ENCODE measurements at regions not wholly inside any gene's neighbourhood (a gene's known extent, or its start where the extent isn't known, plus 50 kb on each side); places are given as distances from the start of the nearest gene placed in this dataset.
"Not testable (repeated sequence)": the region's sequence is repeated elsewhere in the genome, so short reads cannot be mapped to it uniquely, and the experiment has no call there.

DNA sequence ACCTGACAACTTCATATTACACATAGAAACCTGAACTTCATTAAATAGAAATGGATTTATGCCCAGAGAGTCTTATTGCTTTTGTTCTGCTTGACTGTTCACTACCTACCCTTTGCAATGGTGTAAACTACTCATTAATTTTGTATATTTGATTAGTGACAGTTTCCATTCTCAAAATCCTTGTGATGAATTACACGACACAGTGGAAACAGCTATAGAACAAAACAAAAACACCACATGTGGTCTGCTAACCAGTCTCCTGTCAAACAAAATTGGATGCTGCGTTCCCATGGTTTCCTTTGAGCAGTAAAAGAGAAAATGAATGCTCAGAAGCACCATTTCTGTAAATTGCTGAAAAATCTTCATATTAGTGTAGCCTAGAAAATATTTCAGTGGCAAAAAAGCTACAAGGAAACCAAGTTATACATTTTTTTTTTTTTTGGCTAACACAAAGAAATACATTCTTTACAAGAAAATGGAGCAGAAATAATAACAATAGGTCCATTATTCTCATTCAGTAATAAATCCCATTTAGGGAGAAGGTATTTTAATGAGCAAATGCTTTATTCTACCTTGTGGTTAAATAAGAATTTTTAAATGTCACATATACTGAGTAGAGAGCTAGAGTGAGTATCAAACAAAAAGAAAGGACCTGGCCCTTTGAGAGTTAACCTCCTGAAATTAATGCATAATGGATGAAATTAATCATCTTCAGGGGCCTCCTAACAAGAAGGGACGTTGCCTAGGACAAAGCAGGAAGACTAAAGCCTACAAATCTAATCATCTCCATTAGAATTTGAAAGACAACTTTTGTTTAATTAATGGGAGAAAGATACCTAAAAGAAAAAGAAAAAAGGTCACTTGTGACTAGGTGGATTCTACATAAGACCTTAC is 355.1 kb upstream of the ZC3H15 start:
- no peak for ATAC-seq
- no peak overlapping the region for H3K27ac Mint-ChIP-seq
- no peaks in the 10 kb centered on the region for H3K27me3 Mint-ChIP-seq
- no peaks in the 10 kb centered on the region for H3K36me3 Mint-ChIP-seq (ENCODE audit: low read depth)
- no peaks in the 10 kb centered on the region for H3K4me1 Mint-ChIP-seq
- no peaks in the 10 kb centered on the region for H3K9me3 Mint-ChIP-seq
- DNase-seq, result no peak
- no peak overlapping the region for H3K4me3 Mint-ChIP-seq

DNA sequence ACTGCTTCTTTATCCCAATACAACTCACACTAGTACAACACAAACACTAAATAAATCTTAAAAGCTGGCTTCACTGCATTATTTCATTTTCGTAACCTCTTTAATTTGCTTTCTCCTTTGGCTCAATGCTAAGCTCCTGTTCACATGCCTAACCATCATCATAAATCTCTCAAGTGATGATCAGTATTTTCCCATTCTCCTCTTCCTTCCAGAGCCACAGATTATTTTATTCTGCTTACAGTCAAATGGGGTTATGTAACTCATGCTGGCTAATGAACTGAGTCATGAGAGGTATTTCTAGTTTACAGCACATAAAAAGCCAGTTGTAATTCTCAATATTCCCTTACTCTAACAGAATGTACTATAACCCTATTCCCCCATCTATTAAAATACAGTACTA is 350.4 kb upstream of the ZC3H15 start:
- no peaks in the 10 kb centered on the region for H3K36me3 Mint-ChIP-seq (ENCODE audit: low read depth)

DNA sequence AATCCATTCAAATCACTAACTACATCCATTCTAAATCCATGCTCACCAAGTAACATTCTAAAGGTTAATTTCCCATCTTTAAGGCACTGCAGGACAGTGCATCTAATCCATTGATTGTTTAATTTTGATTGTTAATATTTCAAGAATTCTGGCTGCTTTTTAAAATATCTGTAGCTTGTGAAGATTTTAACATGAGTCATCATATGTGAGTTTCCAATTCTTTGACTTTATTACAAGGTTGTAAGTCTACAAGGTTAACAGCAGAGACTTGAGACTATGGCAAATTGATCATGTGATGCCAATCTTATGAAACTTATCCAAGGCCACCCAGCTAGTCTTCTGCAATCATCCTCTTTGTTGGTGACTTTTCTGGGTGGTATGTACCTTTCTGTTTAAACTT is 349.2 kb upstream of the ZC3H15 start:
- ATAC-seq, result no peak
- H3K4me3 Mint-ChIP-seq, result no peak overlapping the region
- H3K27ac Mint-ChIP-seq, result no peak overlapping the region
- no peaks in the 10 kb centered on the region for H3K4me1 Mint-ChIP-seq
- no peaks in the 10 kb centered on the region for H3K27me3 Mint-ChIP-seq
- DNase-seq, result no peak
- no peaks in the 10 kb centered on the region for H3K36me3 Mint-ChIP-seq (ENCODE audit: low read depth)
- no peaks in the 10 kb centered on the region for H3K9me3 Mint-ChIP-seq

More for the DNA sequence above, 350.4 kb upstream of the ZC3H15 start:
- ATAC-seq (no peak), DNase-seq (no peak)
- Mint-ChIP-seq H3K27me3 (no peaks in the 10 kb centered on the region), H3K4me3 (no peak overlapping the region), H3K4me1 (no peaks in the 10 kb centered on the region), H3K9me3 (no peaks in the 10 kb centered on the region), H3K27ac (no peak overlapping the region)

- H3K4me1 Mint-ChIP-seq, result no peaks in the 10 kb centered on the region
- H3K9me3 Mint-ChIP-seq, result no peaks in the 10 kb centered on the region
- H3K36me3 Mint-ChIP-seq (ENCODE audit: low read depth), result no peaks in the 10 kb centered on the region
- no peaks in the 10 kb centered on the region for H3K27me3 Mint-ChIP-seq
- no peak for DNase-seq
- no peak overlapping the region for H3K4me3 Mint-ChIP-seq
- no peak for ATAC-seq
- H3K27ac Mint-ChIP-seq, result no peak overlapping the region
Measured at GRCh38 chr2:186138845-186139244, 347.2 kb upstream of the ZC3H15 start.

DNA sequence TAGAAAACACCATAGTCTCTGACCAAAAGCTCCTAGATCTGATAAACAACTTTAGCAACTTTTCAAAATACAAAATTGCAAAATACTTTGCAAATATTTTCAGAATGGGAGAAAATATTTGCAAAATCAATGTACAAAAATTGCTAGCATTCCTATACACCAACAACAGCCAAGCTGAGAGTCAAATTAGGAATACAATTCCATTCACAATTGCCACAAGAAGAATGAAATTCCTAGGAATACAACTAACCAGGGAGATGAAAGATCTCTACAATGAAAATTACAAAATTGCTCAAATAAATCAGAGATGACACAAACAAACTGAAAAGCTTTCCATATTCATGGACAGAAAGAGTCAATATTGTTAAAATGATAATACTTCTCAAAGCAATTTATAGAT is 327.0 kb upstream of the ZC3H15 start:
- Mint-ChIP-seq H3K36me3 (ENCODE audit: low read depth) (peaks cover 19% of the 10 kb centered on the region), H3K9me3 (peaks cover 37% of the 10 kb centered on the region), H3K4me1 (no peaks in the 10 kb centered on the region), H3K4me3 (no peak overlapping the region), H3K27ac (no peak overlapping the region), H3K27me3 (no peaks in the 10 kb centered on the region)
- ATAC-seq (no peak), DNase-seq (no peak)

DNA sequence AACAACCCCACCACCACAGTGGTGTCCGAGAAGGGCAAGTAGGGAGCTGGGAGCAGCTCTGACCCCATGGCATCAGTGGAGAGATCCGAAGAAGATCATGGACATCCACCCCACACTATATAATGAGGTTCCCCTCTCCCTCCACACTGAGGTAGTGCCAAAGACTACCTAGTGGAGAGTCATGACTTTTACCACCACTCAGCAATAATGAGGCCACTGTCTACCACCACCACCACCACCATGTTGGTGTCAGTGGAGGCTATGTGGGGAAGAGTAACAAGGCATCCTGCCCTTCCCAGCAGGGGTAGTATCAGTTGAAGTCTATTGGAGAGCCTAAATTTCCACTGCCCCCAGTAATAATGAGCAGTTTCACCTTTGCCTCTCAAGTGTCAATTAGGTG is 321.7 kb upstream of the ZC3H15 start:
- ATAC-seq (no peak), DNase-seq (no peak)
- H3K9me3 Mint-ChIP-seq, result peaks cover 24% of the 10 kb centered on the region
- H3K27ac Mint-ChIP-seq, result no peak overlapping the region
- no peaks in the 10 kb centered on the region for H3K4me1 Mint-ChIP-seq
- no peaks in the 10 kb centered on the region for H3K27me3 Mint-ChIP-seq
- no peak overlapping the region for H3K4me3 Mint-ChIP-seq
- peaks cover 9% of the 10 kb centered on the region for H3K36me3 Mint-ChIP-seq (ENCODE audit: low read depth)

GRCh38 chr2:186170693-186171092 is 315.4 kb upstream of the ZC3H15 start:
- Mint-ChIP-seq H3K4me1 (no peaks in the 10 kb centered on the region), H3K9me3 (peaks cover 4% of the 10 kb centered on the region), H3K27me3 (no peaks in the 10 kb centered on the region), H3K4me3 (no peak overlapping the region), H3K36me3 (ENCODE audit: low read depth) (no peaks in the 10 kb centered on the region), H3K27ac (no peak overlapping the region)
- DNase-seq, result no peak
- ATAC-seq, result no peak

- H3K4me1 Mint-ChIP-seq, result peaks cover 5% of the 10 kb centered on the region
- H3K27ac Mint-ChIP-seq, result no peak overlapping the region
- H3K4me3 Mint-ChIP-seq, result no peak overlapping the region
- H3K36me3 Mint-ChIP-seq (ENCODE audit: low read depth), result peaks cover 2% of the 10 kb centered on the region
- peaks cover 4% of the 10 kb centered on the region for H3K9me3 Mint-ChIP-seq
- ATAC-seq, result no peak
- no peak for DNase-seq
- no peaks in the 10 kb centered on the region for H3K27me3 Mint-ChIP-seq
Measured at GRCh38 chr2:186181625-186182024, 304.4 kb upstream of the ZC3H15 start.

DNA sequence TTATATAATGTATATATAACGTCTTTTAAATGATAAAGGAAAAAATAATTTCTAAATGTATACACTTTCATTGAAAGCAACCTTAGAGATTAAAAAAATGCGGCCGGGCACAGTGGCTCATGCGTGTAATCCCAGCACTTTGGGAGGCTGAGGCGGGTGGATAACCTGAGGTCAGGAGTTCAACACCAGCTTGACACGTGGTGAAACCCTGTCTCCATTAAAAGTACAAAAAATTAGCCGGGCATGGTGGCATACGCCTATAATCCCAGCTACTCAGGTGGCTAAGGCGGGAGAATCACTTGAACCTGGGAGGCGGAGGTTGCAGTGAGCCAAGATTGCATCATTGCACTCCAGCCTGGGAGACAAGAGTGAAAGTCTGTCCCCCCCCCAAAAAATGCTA is 303.7 kb upstream of the ZC3H15 start:
- H3K27ac Mint-ChIP-seq; H3K36me3 Mint-ChIP-seq (ENCODE audit: low read depth); H3K9me3 Mint-ChIP-seq; ATAC-seq; DNase-seq; H3K4me3 Mint-ChIP-seq; H3K4me1 Mint-ChIP-seq; H3K27me3 Mint-ChIP-seq: not testable (repeated sequence)

- H3K4me1 Mint-ChIP-seq, result peaks cover 5% of the 10 kb centered on the region
- H3K36me3 Mint-ChIP-seq (ENCODE audit: low read depth), result peaks cover 2% of the 10 kb centered on the region
- no peak overlapping the region for H3K4me3 Mint-ChIP-seq
- DNase-seq (no peak), ATAC-seq (no peak)
- no peak overlapping the region for H3K27ac Mint-ChIP-seq
- H3K27me3 Mint-ChIP-seq, result no peaks in the 10 kb centered on the region
- peaks cover 4% of the 10 kb centered on the region for H3K9me3 Mint-ChIP-seq
Measured at GRCh38 chr2:186183406-186183805, 302.7 kb upstream of the ZC3H15 start.

GRCh38 chr2:186187854-186188253 is 298.2 kb upstream of the ZC3H15 start:
- Mint-ChIP-seq H3K27ac (no peak overlapping the region), H3K4me3 (no peak overlapping the region), H3K36me3 (ENCODE audit: low read depth) (no peaks in the 10 kb centered on the region), H3K9me3 (no peaks in the 10 kb centered on the region), H3K27me3 (no peaks in the 10 kb centered on the region), H3K4me1 (peaks cover 2% of the 10 kb centered on the region)
- DNase-seq (no peak), ATAC-seq (no peak)

GRCh38 chr2:186189816-186190215 is 296.2 kb upstream of the ZC3H15 start:
- no peaks in the 10 kb centered on the region for H3K9me3 Mint-ChIP-seq
- no peak for DNase-seq
- no peak overlapping the region for H3K27ac Mint-ChIP-seq
- H3K27me3 Mint-ChIP-seq, result no peaks in the 10 kb centered on the region
- H3K36me3 Mint-ChIP-seq (ENCODE audit: low read depth), result no peaks in the 10 kb centered on the region
- ATAC-seq, result no peak
- H3K4me1 Mint-ChIP-seq, result no peaks in the 10 kb centered on the region
- no peak overlapping the region for H3K4me3 Mint-ChIP-seq

GRCh38 chr2:186195696-186196095 is 290.4 kb upstream of the ZC3H15 start:
- DNase-seq (no peak), ATAC-seq (no peak)
- Mint-ChIP-seq H3K4me3 (no peak overlapping the region), H3K27me3 (no peaks in the 10 kb centered on the region), H3K27ac (no peak overlapping the region), H3K36me3 (ENCODE audit: low read depth) (no peaks in the 10 kb centered on the region), H3K9me3 (no peaks in the 10 kb centered on the region), H3K4me1 (no peaks in the 10 kb centered on the region)

DNA sequence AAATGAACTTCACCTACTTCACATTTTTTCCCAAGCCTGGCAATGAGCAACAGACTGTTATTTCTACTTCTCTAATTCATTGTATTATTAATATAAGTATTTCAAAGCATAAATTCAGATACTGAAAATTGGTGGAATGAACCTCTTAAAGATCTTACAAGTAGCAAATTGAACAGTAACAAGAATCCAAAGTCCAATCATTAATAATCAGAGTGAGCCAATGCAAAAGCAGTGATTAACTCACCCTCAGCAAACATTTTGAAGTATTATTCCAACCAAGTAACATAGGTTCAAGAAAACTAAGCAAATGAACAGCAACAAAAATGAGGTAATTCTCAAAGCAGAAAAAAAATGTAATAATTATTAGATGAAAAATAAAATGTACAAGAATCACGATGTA is 288.1 kb upstream of the ZC3H15 start:
- Mint-ChIP-seq H3K27me3 (no peaks in the 10 kb centered on the region), H3K27ac (no peak overlapping the region), H3K36me3 (ENCODE audit: low read depth) (no peaks in the 10 kb centered on the region), H3K4me3 (no peak overlapping the region), H3K9me3 (no peaks in the 10 kb centered on the region), H3K4me1 (no peaks in the 10 kb centered on the region)
- no peak for ATAC-seq
- no peak for DNase-seq

DNA sequence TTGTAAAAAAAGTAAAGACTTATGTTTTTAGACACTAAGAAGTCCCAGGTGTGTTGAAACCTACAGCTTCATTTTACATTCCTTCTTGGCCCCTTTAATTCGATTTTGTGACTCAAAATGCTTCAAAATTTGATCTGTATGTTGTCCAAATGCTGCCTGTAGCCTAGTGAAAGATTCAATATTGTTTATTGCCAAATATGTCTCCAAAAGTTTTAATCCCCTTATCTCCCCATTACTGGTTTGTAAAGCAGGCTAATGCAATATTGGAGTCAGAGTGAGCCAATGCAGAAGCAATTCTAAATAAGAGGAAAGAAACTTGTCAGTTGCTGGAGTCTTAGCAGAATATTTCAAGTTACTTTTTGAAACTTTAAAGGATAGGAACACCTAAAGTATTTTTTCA is 287.0 kb upstream of the ZC3H15 start:
- H3K9me3 Mint-ChIP-seq, result no peaks in the 10 kb centered on the region
- no peak overlapping the region for H3K27ac Mint-ChIP-seq
- no peaks in the 10 kb centered on the region for H3K27me3 Mint-ChIP-seq
- DNase-seq (no peak), ATAC-seq (no peak)
- H3K4me1 Mint-ChIP-seq, result no peaks in the 10 kb centered on the region
- no peak overlapping the region for H3K4me3 Mint-ChIP-seq
- H3K36me3 Mint-ChIP-seq (ENCODE audit: low read depth), result no peaks in the 10 kb centered on the region

DNA sequence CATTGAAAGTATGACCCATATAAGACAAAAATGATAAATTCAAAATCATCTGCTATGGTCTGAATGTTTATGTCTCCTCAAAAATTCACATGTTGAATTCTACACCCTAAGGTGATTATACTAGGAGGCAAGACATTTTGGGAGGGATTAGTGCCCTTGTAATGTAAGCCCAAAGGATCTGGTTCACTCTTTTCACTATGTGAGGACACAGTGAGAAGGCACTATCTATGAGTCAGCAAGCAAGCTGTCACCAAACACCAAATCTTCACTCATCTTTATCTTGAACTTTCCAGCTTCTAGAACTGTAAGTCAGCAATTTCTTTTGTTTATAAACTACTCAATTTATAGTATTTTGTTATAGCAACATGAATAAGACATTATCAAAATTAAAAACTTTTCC is 284.7 kb upstream of the ZC3H15 start:
- ATAC-seq (no peak), DNase-seq (no peak)
- Mint-ChIP-seq H3K9me3 (no peaks in the 10 kb centered on the region), H3K36me3 (ENCODE audit: low read depth) (no peaks in the 10 kb centered on the region), H3K27ac (no peak overlapping the region), H3K4me1 (peaks cover 2% of the 10 kb centered on the region), H3K27me3 (no peaks in the 10 kb centered on the region), H3K4me3 (no peak overlapping the region)

Measured in activated naive CD8-positive, alpha-beta T cell treated with anti-CD3 and anti-CD28 coated beads, Interleukin-2, amount 50 U/mL, for 24 hours (primary cell).